ENCODE measurements at regions not wholly inside any gene's neighbourhood (a gene's known extent, or its start where the extent isn't known, plus 50 kb on each side); places are given as distances from the start of the nearest gene placed in this dataset.

- BruUV-seq (replicated peaks), result no TSS peak
- intact Hi-C loops (cut with micrococcal nuclease; ENCODE audit: unreplicated experiment), result no loop called here
- DNase-seq (ENCODE audit: low spot score), result no peak
- TF ChIP-seq CTCF (conservative IDR thresholded peaks at IDR 0.05; ENCODE audit: low read depth, low read length) (no peak), EZH2 (IDR thresholded peaks at IDR 0.05; ENCODE audit: borderline replicate concordance, low read depth, low read length, poor library complexity, severe bottlenecking) (no peak)
- H3K36me3 ChIP-seq (ENCODE audit: insufficient read depth, low read length, poor library complexity, severe bottlenecking), result no peaks in the 10 kb centered on the region
- no peaks in the 10 kb centered on the region for H3K27me3 ChIP-seq (replicated peaks; ENCODE audit: insufficient read depth, low read depth, low read length, poor library complexity)
- no peaks in the 10 kb centered on the region for H3K9me3 ChIP-seq (ENCODE audit: low read depth, low read length, poor library complexity, severe bottlenecking)
- CTCF ChIA-PET, result no interaction called here
- peaks cover 9% of the 10 kb centered on the region for H3K4me1 ChIP-seq (ENCODE audit: insufficient read depth, low read length, poor library complexity, severe bottlenecking)
- POLR2A ChIA-PET (ENCODE audit: low non-redundant PET), result interaction anchor here (0.6 kb wide), 2 partner anchors 563 to 1350 kb away, joined by 6 read pairs; no protein-coding TSS in a partner anchor
- no peak overlapping the region for H3K27ac ChIP-seq (ENCODE audit: low read depth, low read length, poor library complexity, severe bottlenecking)
- no peak overlapping the region for H3K4me3 ChIP-seq (ENCODE audit: low read depth, low read length, poor library complexity, severe bottlenecking)
Measured at GRCh38 chr6:54473328-54473727, 165.1 kb downstream of the TINAG start.

- intact Hi-C loops (cut with micrococcal nuclease; ENCODE audit: unreplicated experiment), result no loop called here
- Histone ChIP-seq H3K9me3 (ENCODE audit: low read depth, low read length, poor library complexity, severe bottlenecking) (no peaks in the 10 kb centered on the region), H3K27ac (ENCODE audit: low read depth, low read length, poor library complexity, severe bottlenecking) (no peak overlapping the region), H3K4me3 (ENCODE audit: low read depth, low read length, poor library complexity, severe bottlenecking) (no peak overlapping the region), H3K4me1 (ENCODE audit: insufficient read depth, low read length, poor library complexity, severe bottlenecking) (peaks cover 9% of the 10 kb centered on the region), H3K36me3 (ENCODE audit: insufficient read depth, low read length, poor library complexity, severe bottlenecking) (no peaks in the 10 kb centered on the region), H3K27me3 (replicated peaks; ENCODE audit: insufficient read depth, low read depth, low read length, poor library complexity) (no peaks in the 10 kb centered on the region)
- DNase-seq (ENCODE audit: low spot score), result no peak
- BruUV-seq (replicated peaks), result no TSS peak
- CTCF ChIA-PET, result no interaction called here
- POLR2A ChIA-PET (ENCODE audit: low non-redundant PET), result no interaction called here
- TF ChIP-seq CTCF (conservative IDR thresholded peaks at IDR 0.05; ENCODE audit: low read depth, low read length) (no peak), EZH2 (IDR thresholded peaks at IDR 0.05; ENCODE audit: borderline replicate concordance, low read depth, low read length, poor library complexity, severe bottlenecking) (no peak)
Measured at GRCh38 chr6:54474898-54475297, 166.7 kb downstream of the TINAG start.

DNA sequence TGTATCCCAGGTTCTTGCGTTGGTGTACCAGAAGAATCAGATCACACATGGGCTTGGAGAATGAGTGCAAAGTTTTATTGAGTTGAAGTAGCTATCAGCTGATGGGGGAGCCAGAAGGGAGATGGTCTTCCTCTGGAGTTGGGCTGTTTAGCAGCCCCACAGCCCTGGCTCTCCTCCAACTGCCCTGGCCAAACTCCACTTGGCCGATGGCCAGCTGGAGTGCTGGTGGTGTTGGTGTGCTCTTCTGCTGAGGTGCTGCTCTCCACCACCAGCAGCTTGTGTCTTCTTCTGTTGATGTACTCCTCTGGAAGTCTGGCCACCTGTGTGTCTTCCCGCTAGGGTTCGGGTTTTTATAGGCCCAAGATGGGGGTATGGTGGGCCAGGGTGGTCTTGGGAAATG lies 172.8 kb downstream of the TINAG start:
- H3K4me3 ChIP-seq (ENCODE audit: low read depth, low read length, poor library complexity, severe bottlenecking), result no peak overlapping the region
- H3K4me1 ChIP-seq (ENCODE audit: insufficient read depth, low read length, poor library complexity, severe bottlenecking), result no peaks in the 10 kb centered on the region
- intact Hi-C loops (cut with micrococcal nuclease; ENCODE audit: unreplicated experiment), result no loop called here
- DNase-seq (ENCODE audit: low spot score), result no peak
- BruUV-seq (replicated peaks), result no TSS peak
- H3K27me3 ChIP-seq (replicated peaks; ENCODE audit: insufficient read depth, low read depth, low read length, poor library complexity), result no peaks in the 10 kb centered on the region
- TF ChIP-seq CTCF (conservative IDR thresholded peaks at IDR 0.05; ENCODE audit: low read depth, low read length), result no peak
- no peak for TF ChIP-seq EZH2 (IDR thresholded peaks at IDR 0.05; ENCODE audit: borderline replicate concordance, low read depth, low read length, poor library complexity, severe bottlenecking)
- H3K27ac ChIP-seq (ENCODE audit: low read depth, low read length, poor library complexity, severe bottlenecking), result no peak overlapping the region
- ChIA-PET CTCF (no interaction called here), POLR2A (ENCODE audit: low non-redundant PET) (no interaction called here)
- H3K9me3 ChIP-seq (ENCODE audit: low read depth, low read length, poor library complexity, severe bottlenecking), result no peaks in the 10 kb centered on the region
- H3K36me3 ChIP-seq (ENCODE audit: insufficient read depth, low read length, poor library complexity, severe bottlenecking), result no peaks in the 10 kb centered on the region
